Naive B cell (primary cell): ENCODE measurements at regions not wholly inside any gene's neighbourhood (a gene's known extent, or its start where the extent isn't known, plus 50 kb on each side); places are given as distances from the start of the nearest gene placed in this dataset.

Experiments used
- ATAC-seq, 2 donors: fragments of 150-1000 bp; cut with Tn5 transposase; 2 replicates each; pipeline ENCODE4 v1.10.0; 2021; ENCODE audit warnings: low read depth in 2 of 2, mild to moderate bottlenecking in 2 of 2, moderate library complexity in 2 of 2
- DNase-seq: peaks from one replicate; pipeline ENCODE4 v3.0.0; 2022
- H3K27ac Mint-ChIP-seq, 6 donors: one replicate each; pipeline ENCODE4 v1.8.0; 2020 to 2022; ENCODE audit warnings: mild to moderate bottlenecking in 6 of 6, mixed read lengths in 6 of 6, moderate library complexity in 5 of 6, inconsistent platforms in 2 of 6
- H3K27me3 Mint-ChIP-seq, 3 donors: one replicate each; pipeline ENCODE4 v1.8.0; 2021 to 2022; ENCODE audit warnings: mixed read lengths in 3 of 3, mild to moderate bottlenecking in 1 of 3
- H3K36me3 Mint-ChIP-seq, 2 donors: one replicate each; pipeline ENCODE4 v1.8.0; 2020 to 2022; ENCODE audit warnings: mixed read lengths in 2 of 2, inconsistent platforms in 1 of 2, mild to moderate bottlenecking in 1 of 2
- H3K4me1 Mint-ChIP-seq, 3 donors: one replicate each; pipeline ENCODE4 v1.8.0; 2020 to 2022; ENCODE audit warnings: mixed read lengths in 3 of 3, inconsistent platforms in 1 of 3, mild to moderate bottlenecking in 1 of 3, moderate library complexity in 1 of 3
- H3K4me3 Mint-ChIP-seq, 8 donors: one replicate each; pipeline ENCODE4 v1.8.0; 2020 to 2022; ENCODE audit warnings: mild to moderate bottlenecking in 8 of 8, mixed read lengths in 8 of 8, moderate library complexity in 8 of 8, inconsistent platforms in 2 of 8
- H3K9me3 Mint-ChIP-seq, 7 donors: one replicate each; pipeline ENCODE4 v1.8.0; 2020 to 2022; ENCODE audit warnings: mixed read lengths in 7 of 7, mild to moderate bottlenecking in 5 of 7, inconsistent platforms in 2 of 7, moderate library complexity in 1 of 7

DNA sequence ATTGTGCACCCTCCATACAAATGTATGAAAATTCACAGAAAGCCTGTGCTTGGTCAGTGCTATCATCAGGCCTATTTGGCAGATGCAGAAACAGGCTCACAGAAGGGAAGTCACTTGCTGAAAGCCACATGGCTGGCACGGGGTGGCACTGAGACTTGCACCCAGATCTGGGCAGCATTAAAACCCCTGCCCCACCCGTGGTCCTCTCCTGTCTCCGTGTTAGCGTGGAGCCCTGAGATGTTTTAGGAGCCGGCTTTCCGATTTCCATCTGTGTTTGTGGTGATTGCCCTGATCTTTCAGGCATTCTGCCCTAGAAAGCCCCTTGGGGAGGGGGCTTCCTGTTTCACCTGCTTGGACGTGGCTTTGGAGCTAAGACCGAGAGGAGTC is 102.2 kb upstream of the IER5L start:
- H3K9me3 Mint-ChIP-seq = no peaks in the 10 kb centered on the region
- no peak overlapping the region for H3K4me3 Mint-ChIP-seq
- H3K27ac Mint-ChIP-seq = no peak overlapping the region
- no peak for ATAC-seq
- no peaks in the 10 kb centered on the region for H3K36me3 Mint-ChIP-seq
- H3K4me1 Mint-ChIP-seq = no peaks in the 10 kb centered on the region
- peaks cover 14 to 38% (median 37%) of the 10 kb centered on the region in 3 donors for H3K27me3 Mint-ChIP-seq
- no peak for DNase-seq

GRCh38 chr9:129278391-129279237 is 100.6 kb upstream of the IER5L start:
- Mint-ChIP-seq H3K4me3 (no peak overlapping the region), H3K9me3 (no peaks in the 10 kb centered on the region), H3K4me1 (no peaks in the 10 kb centered on the region), H3K27ac (peak overlapping the region in 1 of 6 donors; percentile 30), H3K36me3 (no peaks in the 10 kb centered on the region), H3K27me3 (peaks cover 28 to 51% (median 50%) of the 10 kb centered on the region in 3 donors)
- ATAC-seq (no peak), DNase-seq (no peak)

- DNase-seq (no peak), ATAC-seq (no peak)
- Mint-ChIP-seq H3K4me3 (no peak overlapping the region), H3K27ac (peak overlapping the region in 1 of 6 donors; percentile 39), H3K4me1 (peaks cover 6 to 9% (median 6%) of the 10 kb centered on the region in 3 donors), H3K36me3 (no peaks in the 10 kb centered on the region), H3K9me3 (no peaks in the 10 kb centered on the region), H3K27me3 (peaks cover 37 to 57% (median 56%) of the 10 kb centered on the region in 3 donors)
Observed at GRCh38 chr9:129276486-129277230, 98.6 kb upstream of the IER5L start.

DNA sequence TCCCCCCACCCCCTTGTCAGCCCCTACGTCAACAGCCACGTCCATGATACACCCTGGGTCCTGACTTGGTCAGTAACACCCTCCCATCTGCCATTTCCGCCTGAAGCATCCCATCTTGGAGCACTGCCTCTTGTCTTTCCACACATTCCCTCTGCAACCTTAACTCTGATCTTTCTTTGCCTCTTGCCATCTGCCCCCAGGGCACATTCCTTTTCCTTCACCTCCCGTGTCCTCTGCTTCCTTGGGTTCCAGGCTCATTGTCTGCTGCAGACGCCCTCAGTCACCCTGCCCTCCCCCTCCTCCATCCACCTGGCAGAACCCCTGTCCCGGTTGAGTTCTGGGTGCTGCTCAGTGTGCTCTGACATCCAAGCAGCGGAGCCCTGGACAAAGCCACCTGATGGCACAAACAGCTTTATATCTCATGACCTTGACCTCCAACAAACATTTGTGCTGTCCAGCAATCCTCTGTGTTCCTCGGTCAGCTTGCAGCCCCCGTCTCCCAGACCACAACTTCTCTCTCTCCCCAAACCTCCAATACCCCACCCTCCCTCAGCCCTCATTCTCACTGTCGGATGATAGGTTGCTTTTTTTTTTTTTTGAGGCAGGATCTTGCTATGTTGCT is 97.7 kb upstream of the IER5L start:
- DNase-seq (no peak), ATAC-seq (no peak)
- Mint-ChIP-seq H3K9me3 (no peaks in the 10 kb centered on the region), H3K4me3 (no peak overlapping the region), H3K27ac (no peak overlapping the region), H3K4me1 (peaks cover 15 to 18% (median 15%) of the 10 kb centered on the region in 3 donors), H3K36me3 (no peaks in the 10 kb centered on the region), H3K27me3 (peaks cover 37 to 62% (median 56%) of the 10 kb centered on the region in 3 donors)

DNA sequence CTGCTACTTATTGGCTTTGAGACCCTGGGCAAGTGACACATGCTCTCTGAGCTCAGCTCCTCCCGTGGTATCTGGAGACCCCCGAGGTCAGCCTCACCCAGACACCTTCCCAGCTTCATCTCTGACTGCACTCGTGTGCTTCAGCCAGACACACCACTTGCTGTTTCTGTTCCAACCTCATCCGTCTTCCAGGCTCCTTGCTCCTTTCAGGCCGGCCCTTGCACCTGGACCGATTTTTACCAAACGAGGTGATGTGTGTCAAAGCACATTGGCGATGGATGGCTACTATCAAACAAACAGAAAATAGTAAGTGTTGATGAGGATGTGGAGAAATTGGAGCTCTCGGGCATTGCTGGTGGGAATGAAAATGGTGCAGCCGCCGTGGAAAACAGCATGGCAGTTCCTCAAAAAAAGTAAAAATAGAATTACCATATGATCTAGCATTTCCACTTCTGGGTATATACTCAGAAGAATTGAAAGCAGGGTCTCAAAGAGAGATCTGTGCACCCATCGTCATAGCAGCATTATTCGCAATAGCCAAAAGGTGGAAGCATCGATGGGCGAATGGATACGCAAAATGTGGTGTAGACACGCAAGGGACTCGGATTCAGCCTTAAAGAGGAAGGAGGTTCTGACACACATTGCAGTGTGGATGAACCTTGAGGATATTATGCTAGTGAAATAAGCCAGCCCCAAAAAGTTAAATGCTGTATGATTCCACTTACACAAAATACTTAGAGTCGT is 96.1 kb upstream of the IER5L start:
- Mint-ChIP-seq H3K9me3 (no peaks in the 10 kb centered on the region), H3K4me3 (peak overlapping the region in 1 of 8 donors; percentile 30), H3K27ac (peak overlapping the region in 1 of 6 donors; percentile 2), H3K36me3 (no peaks in the 10 kb centered on the region), H3K27me3 (peaks cover 41 to 62% (median 56%) of the 10 kb centered on the region in 3 donors), H3K4me1 (peaks cover 23 to 26% (median 25%) of the 10 kb centered on the region in 3 donors)
- DNase-seq = no peak
- no peak for ATAC-seq

DNA sequence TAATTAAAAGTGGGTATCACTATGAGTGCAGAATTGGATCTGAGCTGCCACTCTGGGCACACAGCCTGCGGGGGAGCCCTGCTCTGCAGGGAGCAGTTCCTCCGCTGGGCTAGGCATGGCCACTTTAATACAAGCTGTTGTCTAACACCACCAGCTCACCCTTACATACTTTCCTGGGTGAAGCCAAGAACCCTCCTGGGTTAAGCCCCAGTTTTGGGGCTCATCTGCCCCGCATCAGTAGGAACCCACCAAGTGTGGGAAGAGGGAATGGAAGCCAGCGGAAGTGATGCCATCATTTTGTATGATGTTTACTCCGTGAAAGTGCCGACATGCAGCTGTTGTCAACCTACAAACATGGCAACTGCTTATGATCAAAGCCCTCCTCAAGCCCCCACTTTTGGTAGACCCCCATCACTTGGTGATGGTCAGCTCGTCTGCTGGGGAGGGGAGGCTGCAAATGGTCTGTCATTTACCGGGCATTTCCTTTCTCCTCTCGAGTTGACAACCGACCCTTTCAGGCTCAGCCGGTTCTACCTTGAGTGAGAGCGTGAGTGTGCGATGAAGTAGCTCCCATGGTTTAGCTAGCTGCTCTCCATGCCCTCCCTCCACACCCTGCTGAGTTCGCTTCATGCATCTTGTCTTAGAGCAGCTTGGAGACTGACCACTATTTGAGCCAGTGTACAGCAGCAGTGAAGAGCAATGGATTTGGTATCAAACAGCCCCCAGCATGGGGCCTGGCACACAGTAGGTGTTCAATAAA is 95.3 kb upstream of the IER5L start:
- ATAC-seq (no peak), DNase-seq (no peak)
- Mint-ChIP-seq H3K9me3 (no peaks in the 10 kb centered on the region), H3K36me3 (no peaks in the 10 kb centered on the region), H3K27ac (no peak overlapping the region), H3K4me1 (peaks cover 23 to 26% (median 25%) of the 10 kb centered on the region in 3 donors), H3K4me3 (no peak overlapping the region), H3K27me3 (peaks cover 41 to 56% (median 49%) of the 10 kb centered on the region in 3 donors)

DNA sequence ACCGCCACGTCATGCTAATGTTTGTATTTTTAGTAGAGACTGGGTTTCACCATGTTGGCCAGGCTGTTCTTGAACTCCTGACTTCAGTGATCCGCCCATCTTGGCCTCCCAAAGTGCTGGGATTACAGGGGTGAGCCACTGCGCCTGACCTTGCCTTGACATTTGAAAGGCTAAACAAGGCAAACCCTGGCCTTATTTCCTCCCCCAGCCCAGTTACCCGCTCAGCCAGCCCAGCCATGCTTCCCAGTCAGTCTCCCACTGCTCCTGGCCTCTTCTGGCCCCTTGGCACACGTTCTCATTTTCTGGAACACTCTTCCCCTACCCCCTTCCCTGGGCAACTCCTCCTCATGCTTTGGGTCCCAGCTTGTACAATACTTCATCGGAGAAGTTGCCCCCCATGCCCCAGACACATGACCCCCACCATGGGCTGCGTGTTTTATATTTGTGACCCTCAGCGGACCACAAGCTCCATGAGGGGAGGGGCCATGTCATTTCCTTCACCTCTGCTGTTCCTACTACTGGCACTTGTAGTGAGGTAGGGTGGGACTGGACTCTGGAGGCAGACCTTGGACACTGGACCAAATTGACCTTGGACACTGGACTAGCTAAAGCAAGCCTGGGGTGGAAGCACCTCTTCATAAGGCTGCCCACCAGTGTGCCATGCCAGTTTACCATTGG is 94.4 kb upstream of the IER5L start:
- Mint-ChIP-seq H3K27me3 (peaks cover 41 to 53% (median 42%) of the 10 kb centered on the region in 3 donors), H3K4me3 (peak overlapping the region in 4 of 8 donors; percentile 28 to 73 (median 58)), H3K4me1 (peaks cover 23 to 26% (median 25%) of the 10 kb centered on the region in 3 donors), H3K27ac (peak overlapping the region in 2 of 6 donors; percentile 42 to 44), H3K9me3 (no peaks in the 10 kb centered on the region), H3K36me3 (no peaks in the 10 kb centered on the region)
- ATAC-seq = no peak
- DNase-seq = no peak

DNA sequence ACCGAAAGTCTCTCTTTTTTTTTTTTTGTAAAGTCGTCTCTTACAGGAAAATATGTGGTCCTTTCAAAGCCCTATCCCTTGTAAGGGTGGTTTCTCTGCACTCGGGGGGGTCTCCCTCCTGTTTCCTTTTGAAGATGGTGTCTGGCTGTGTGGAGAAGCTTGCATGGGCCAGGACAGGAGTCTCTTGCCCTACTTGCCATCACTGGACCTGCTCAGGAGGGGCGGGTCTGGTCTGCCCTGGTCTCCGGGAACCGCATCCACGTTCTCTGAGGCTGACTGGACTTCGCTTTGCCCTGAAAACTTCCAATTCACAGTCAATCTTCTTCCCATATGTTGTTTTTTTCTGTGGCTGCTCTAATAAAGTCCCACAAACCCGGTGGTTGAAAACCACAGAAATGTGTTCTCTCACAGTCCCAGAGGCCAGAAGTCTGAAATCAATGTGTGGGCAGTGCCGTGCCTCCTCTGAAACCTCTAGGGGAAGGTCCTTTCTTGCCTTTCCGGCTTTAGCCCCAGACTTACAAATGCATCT is 92.9 kb upstream of the IER5L start:
- Mint-ChIP-seq H3K9me3 (peaks cover 0 to 2% (median 0%) of the 10 kb centered on the region in 7 donors), H3K36me3 (no peaks in the 10 kb centered on the region), H3K27ac (peak overlapping the region in 4 of 6 donors; percentile 25 to 84 (median 56)), H3K4me1 (peaks cover 23 to 30% (median 26%) of the 10 kb centered on the region in 3 donors), H3K27me3 (peaks cover 42 to 52% (median 44%) of the 10 kb centered on the region in 3 donors), H3K4me3 (peak overlapping the region; percentile 14 to 87 (median 74))
- ATAC-seq = peak; percentile 8 to 18
- DNase-seq = no peak

DNA sequence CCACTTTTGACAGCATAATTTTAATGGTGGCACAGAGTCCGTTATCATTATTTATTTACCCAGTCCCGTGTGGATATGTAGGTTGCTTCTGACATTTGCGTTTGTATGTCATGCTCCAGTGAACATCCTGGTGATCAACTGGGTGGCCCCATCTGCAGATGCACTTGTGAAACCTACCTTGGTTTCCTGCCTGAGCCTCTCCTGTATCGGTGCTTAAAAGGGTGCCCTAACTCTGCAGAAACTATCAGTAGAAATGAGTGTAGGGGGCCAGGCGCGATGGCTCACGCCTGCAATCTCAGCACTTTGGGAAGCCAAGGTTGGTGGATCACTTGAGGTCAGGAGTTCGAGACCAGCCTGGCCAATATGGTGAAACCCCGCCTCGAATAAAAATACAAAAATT is 92.1 kb upstream of the IER5L start:
- Mint-ChIP-seq H3K9me3 (peaks cover 0 to 2% (median 0%) of the 10 kb centered on the region in 7 donors), H3K4me3 (peak overlapping the region; percentile 29 to 87 (median 74)), H3K4me1 (peaks cover 23 to 30% (median 26%) of the 10 kb centered on the region in 3 donors), H3K36me3 (no peaks in the 10 kb centered on the region), H3K27ac (peak overlapping the region in 5 of 6 donors; percentile 13 to 72 (median 34)), H3K27me3 (peaks cover 35 to 46% (median 38%) of the 10 kb centered on the region in 3 donors)
- DNase-seq (peak; percentile 46), ATAC-seq (peak; percentile 95 to 98)

GRCh38 chr9:129267141-129267540 is 89.1 kb upstream of the IER5L start:
- H3K4me3 Mint-ChIP-seq = peak overlapping the region in 1 of 8 donors; percentile 35
- H3K27ac Mint-ChIP-seq = peak overlapping the region in 1 of 6 donors; percentile 62
- no peak for ATAC-seq
- H3K4me1 Mint-ChIP-seq = peaks cover 22 to 27% (median 25%) of the 10 kb centered on the region in 3 donors
- H3K9me3 Mint-ChIP-seq = peaks cover 0 to 2% (median 0%) of the 10 kb centered on the region in 7 donors
- DNase-seq = no peak
- peaks cover 26 to 41% (median 33%) of the 10 kb centered on the region in 3 donors for H3K27me3 Mint-ChIP-seq
- no peaks in the 10 kb centered on the region for H3K36me3 Mint-ChIP-seq

- Mint-ChIP-seq H3K4me3 (no peak overlapping the region), H3K9me3 (peaks cover 0 to 2% (median 0%) of the 10 kb centered on the region in 7 donors), H3K36me3 (no peaks in the 10 kb centered on the region), H3K4me1 (peaks cover 16 to 21% (median 20%) of the 10 kb centered on the region in 3 donors), H3K27ac (peak overlapping the region in 2 of 6 donors; percentile 74 to 84), H3K27me3 (peaks cover 32 to 40% (median 39%) of the 10 kb centered on the region in 3 donors)
- DNase-seq (no peak), ATAC-seq (no peak)
Observed at GRCh38 chr9:129266536-129266935, 88.5 kb upstream of the IER5L start.
